HCT116 (cell line): ENCODE measurements at regions not wholly inside any gene's neighbourhood (a gene's known extent, or its start where the extent isn't known, plus 50 kb on each side); places are given as distances from the start of the nearest gene placed in this dataset.

ENCODE experiments used
- ELF1 ChIP-seq: IDR thresholded peaks from 2 replicates; pipeline ENCODE4 v1.6.1; 2012; ENCODE audit warnings: low read depth, borderline replicate concordance
- EZH2 ChIP-seq: fragments of 200-600 bp; sonication (generic); IDR thresholded peaks from 2 replicates; pipeline ENCODE4 v1.6.1; 2017; ENCODE audit warnings: antibody characterized with exemption, mixed run types
- EZH2phosphoT487 ChIP-seq: fragments of 200-600 bp; IDR thresholded peaks from 2 replicates; pipeline ENCODE4 v1.6.1; 2018; ENCODE audit warnings: antibody characterized with exemption, borderline replicate concordance
- POLR2A ChIP-seq: IDR thresholded peaks from 2 replicates; pipeline ENCODE4 v1.7.0; 2011; ENCODE audit warnings: borderline replicate concordance; ENCODE audit not compliant: insufficient read depth, insufficient read length; ENCODE audit errors: extremely low read depth
- RAD21 ChIP-seq: IDR thresholded peaks from 2 replicates; pipeline ENCODE4 v1.6.1; 2012; ENCODE audit warnings: low read depth, mild to moderate bottlenecking
- YY1 ChIP-seq: IDR thresholded peaks from 2 replicates; pipeline ENCODE4 v1.6.1; 2011; ENCODE audit warnings: low read length, low read depth, moderate library complexity, mild to moderate bottlenecking; ENCODE audit not compliant: insufficient replicate concordance; ENCODE audit errors: extremely low read depth
- ZFX ChIP-seq: fragments of 450-650 bp; IDR thresholded peaks from 2 replicates; pipeline ENCODE4 v1.6.1; 2017
- TF ChIP-seq, protein P1 (sequence below), 3 experiments: fragments of 200-600 bp in 1 of 3; sonication (generic) in 1 of 3; IDR thresholded peaks in 2 of 3; conservative IDR thresholded peaks in 1 of 3; 2 replicates each; pipeline ENCODE4 v1.5.1; 2012 to 2017; ENCODE audit warnings: low read depth in 2 of 3, low read length in 2 of 3, antibody characterized with exemption in 1 of 3, borderline replicate concordance in 1 of 3, control low read depth in 1 of 3, mild to moderate bottlenecking in 1 of 3, mixed read lengths in 1 of 3, mixed run types in 1 of 3, moderate library complexity in 1 of 3; ENCODE audit not compliant: insufficient read depth in 1 of 3
- TF ChIP-seq, protein P2 (sequence below): IDR thresholded peaks from 2 replicates; pipeline ENCODE4 v1.6.1; 2012

DNA sequence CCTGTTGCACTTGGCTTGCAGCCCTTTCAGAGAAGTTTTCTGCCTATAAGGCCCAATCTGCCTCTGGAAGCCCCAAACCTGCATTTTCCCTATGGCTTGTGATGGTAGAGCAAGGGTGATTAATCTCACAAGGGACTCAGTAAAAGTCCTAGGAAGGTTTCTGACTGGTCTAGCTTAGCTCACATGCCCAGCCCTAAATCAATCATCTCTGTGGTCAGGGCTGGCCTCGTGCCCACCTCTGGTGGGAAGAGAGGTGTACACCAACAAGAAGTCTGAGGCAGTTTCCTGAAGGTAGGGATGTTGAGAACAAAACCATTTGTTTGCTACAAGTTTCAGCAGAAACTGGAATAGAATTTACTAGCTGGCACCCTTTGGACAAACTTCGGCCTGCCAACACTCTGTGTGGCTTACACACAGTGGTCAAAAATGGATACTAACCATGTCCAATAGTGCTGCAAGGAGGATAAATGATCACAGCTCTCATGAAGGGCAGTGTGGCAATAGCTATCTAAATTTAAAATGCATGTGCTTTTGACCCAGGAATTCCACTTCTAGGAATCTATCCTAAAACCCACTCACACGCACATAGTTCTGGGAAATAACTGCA, 96.4 kb downstream of the EN1 start:
- no peak for TF ChIP-seq YY1
- TF ChIP-seq, protein P1, sequence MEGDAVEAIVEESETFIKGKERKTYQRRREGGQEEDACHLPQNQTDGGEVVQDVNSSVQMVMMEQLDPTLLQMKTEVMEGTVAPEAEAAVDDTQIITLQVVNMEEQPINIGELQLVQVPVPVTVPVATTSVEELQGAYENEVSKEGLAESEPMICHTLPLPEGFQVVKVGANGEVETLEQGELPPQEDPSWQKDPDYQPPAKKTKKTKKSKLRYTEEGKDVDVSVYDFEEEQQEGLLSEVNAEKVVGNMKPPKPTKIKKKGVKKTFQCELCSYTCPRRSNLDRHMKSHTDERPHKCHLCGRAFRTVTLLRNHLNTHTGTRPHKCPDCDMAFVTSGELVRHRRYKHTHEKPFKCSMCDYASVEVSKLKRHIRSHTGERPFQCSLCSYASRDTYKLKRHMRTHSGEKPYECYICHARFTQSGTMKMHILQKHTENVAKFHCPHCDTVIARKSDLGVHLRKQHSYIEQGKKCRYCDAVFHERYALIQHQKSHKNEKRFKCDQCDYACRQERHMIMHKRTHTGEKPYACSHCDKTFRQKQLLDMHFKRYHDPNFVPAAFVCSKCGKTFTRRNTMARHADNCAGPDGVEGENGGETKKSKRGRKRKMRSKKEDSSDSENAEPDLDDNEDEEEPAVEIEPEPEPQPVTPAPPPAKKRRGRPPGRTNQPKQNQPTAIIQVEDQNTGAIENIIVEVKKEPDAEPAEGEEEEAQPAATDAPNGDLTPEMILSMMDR (IDR thresholded peaks at IDR 0.05 in 2 of 3, conservative IDR thresholded peaks at IDR 0.05 in 1 of 3; ENCODE audit: borderline replicate concordance in 1 of 3, insufficient read depth in 1 of 3, low read depth in 2 of 3, low read length in 2 of 3) = no peak
- TF ChIP-seq ZFX = no peak
- no peak for TF ChIP-seq EZH2
- no peak for TF ChIP-seq POLR2A
- TF ChIP-seq, protein P2, sequence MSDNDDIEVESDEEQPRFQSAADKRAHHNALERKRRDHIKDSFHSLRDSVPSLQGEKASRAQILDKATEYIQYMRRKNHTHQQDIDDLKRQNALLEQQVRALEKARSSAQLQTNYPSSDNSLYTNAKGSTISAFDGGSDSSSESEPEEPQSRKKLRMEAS = no peak
- no peak for TF ChIP-seq EZH2phosphoT487
- TF ChIP-seq RAD21 = no peak
- no peak for TF ChIP-seq ELF1
